ENCODE measurements at regions not wholly inside any gene's neighbourhood (a gene's known extent, or its start where the extent isn't known, plus 50 kb on each side); places are given as distances from the start of the nearest gene placed in this dataset.

GRCh38 chr16:52718046-52718445 is 171.1 kb upstream of the TOX3 start:
- no peaks in the 10 kb centered on the region for H3K9me3 ChIP-seq (ENCODE audit: insufficient read depth, low read length)
- H3K36me3 ChIP-seq (ENCODE audit: low read length) = no peaks in the 10 kb centered on the region
- H4K20me1 ChIP-seq (ENCODE audit: low read depth, low read length) = no peaks in the 10 kb centered on the region
- no peaks in the 10 kb centered on the region for H3K9me2 ChIP-seq (replicated peaks; ENCODE audit: insufficient read depth, low read length)
- H3F3A ChIP-seq (ENCODE audit: insufficient read depth) = no peaks in the 10 kb centered on the region
- no peaks in the 10 kb centered on the region for H3K27me3 ChIP-seq (ENCODE audit: low read length)
- H3K4me3 ChIP-seq (ENCODE audit: insufficient read depth, low read length, poor library complexity, severe bottlenecking) = no peak overlapping the region
- H3K79me2 ChIP-seq (ENCODE audit: insufficient read depth, low read length) = no peaks in the 10 kb centered on the region
- no peak overlapping the region for H3K4me2 ChIP-seq (ENCODE audit: low read depth, low read length, poor library complexity, severe bottlenecking)
- no peak overlapping the region for H2AFZ ChIP-seq (ENCODE audit: low read depth, low read length, severe bottlenecking)
- H3K27ac ChIP-seq (ENCODE audit: low read depth, low read length) = no peak overlapping the region
- no peak overlapping the region for H3K9ac ChIP-seq (ENCODE audit: low read length)
- no peak for TF ChIP-seq CTCF (IDR thresholded peaks at IDR 0.05; ENCODE audit: insufficient read depth, low read length, poor library complexity, severe bottlenecking)
- no peak for TF ChIP-seq EZH2phosphoT487 (conservative IDR thresholded peaks at IDR 0.05; ENCODE audit: low read length)

- Histone ChIP-seq H3K36me3 (ENCODE audit: low read length) (no peaks in the 10 kb centered on the region), H3K79me2 (ENCODE audit: insufficient read depth, low read length) (no peaks in the 10 kb centered on the region), H4K20me1 (ENCODE audit: low read depth, low read length) (no peaks in the 10 kb centered on the region), H3F3A (ENCODE audit: insufficient read depth) (no peaks in the 10 kb centered on the region), H3K9me2 (replicated peaks; ENCODE audit: insufficient read depth, low read length) (no peaks in the 10 kb centered on the region), H3K9ac (ENCODE audit: low read length) (no peak overlapping the region), H3K27me3 (ENCODE audit: low read length) (no peaks in the 10 kb centered on the region), H2AFZ (ENCODE audit: low read depth, low read length, severe bottlenecking) (no peak overlapping the region), H3K4me3 (ENCODE audit: insufficient read depth, low read length, poor library complexity, severe bottlenecking) (no peak overlapping the region), H3K27ac (ENCODE audit: low read depth, low read length) (no peak overlapping the region), H3K9me3 (ENCODE audit: insufficient read depth, low read length) (no peaks in the 10 kb centered on the region), H3K4me2 (ENCODE audit: low read depth, low read length, poor library complexity, severe bottlenecking) (no peak overlapping the region)
- TF ChIP-seq EZH2phosphoT487 (conservative IDR thresholded peaks at IDR 0.05; ENCODE audit: low read length) = no peak
Measured at GRCh38 chr16:52713740-52714139, 166.8 kb upstream of the TOX3 start.

- Histone ChIP-seq H3K36me3 (ENCODE audit: low read length) (no peaks in the 10 kb centered on the region), H2AFZ (ENCODE audit: low read depth, low read length, severe bottlenecking) (no peak overlapping the region)
Measured at GRCh38 chr16:52709306-52709705, 162.4 kb upstream of the TOX3 start.

GRCh38 chr16:52708476-52708875 is 161.5 kb upstream of the TOX3 start:
- Histone ChIP-seq H2AFZ (ENCODE audit: low read depth, low read length, severe bottlenecking) (no peak overlapping the region), H3F3A (ENCODE audit: insufficient read depth) (no peaks in the 10 kb centered on the region), H3K4me2 (ENCODE audit: low read depth, low read length, poor library complexity, severe bottlenecking) (no peak overlapping the region), H3K9me2 (replicated peaks; ENCODE audit: insufficient read depth, low read length) (no peaks in the 10 kb centered on the region), H3K27me3 (ENCODE audit: low read length) (no peaks in the 10 kb centered on the region), H3K9me3 (ENCODE audit: insufficient read depth, low read length) (no peaks in the 10 kb centered on the region), H4K20me1 (ENCODE audit: low read depth, low read length) (no peaks in the 10 kb centered on the region), H3K9ac (ENCODE audit: low read length) (no peak overlapping the region), H3K27ac (ENCODE audit: low read depth, low read length) (no peak overlapping the region), H3K36me3 (ENCODE audit: low read length) (no peaks in the 10 kb centered on the region), H3K4me3 (ENCODE audit: insufficient read depth, low read length, poor library complexity, severe bottlenecking) (no peak overlapping the region), H3K79me2 (ENCODE audit: insufficient read depth, low read length) (no peaks in the 10 kb centered on the region)
- no peak for TF ChIP-seq CTCF (IDR thresholded peaks at IDR 0.05; ENCODE audit: insufficient read depth, low read length, poor library complexity, severe bottlenecking)
- no peak for TF ChIP-seq EZH2phosphoT487 (conservative IDR thresholded peaks at IDR 0.05; ENCODE audit: low read length)

More at GRCh38 chr16:52709306-52709705, 162.4 kb upstream of the TOX3 start:
- H3K27ac ChIP-seq (ENCODE audit: low read depth, low read length) = no peak overlapping the region
- no peaks in the 10 kb centered on the region for H3K9me3 ChIP-seq (ENCODE audit: insufficient read depth, low read length)
- H3K79me2 ChIP-seq (ENCODE audit: insufficient read depth, low read length) = no peaks in the 10 kb centered on the region
- no peaks in the 10 kb centered on the region for H3K27me3 ChIP-seq (ENCODE audit: low read length)
- H4K20me1 ChIP-seq (ENCODE audit: low read depth, low read length) = no peaks in the 10 kb centered on the region
- H3K4me3 ChIP-seq (ENCODE audit: insufficient read depth, low read length, poor library complexity, severe bottlenecking) = no peak overlapping the region
- H3F3A ChIP-seq (ENCODE audit: insufficient read depth) = no peaks in the 10 kb centered on the region
- no peaks in the 10 kb centered on the region for H3K9me2 ChIP-seq (replicated peaks; ENCODE audit: insufficient read depth, low read length)
- TF ChIP-seq CTCF (IDR thresholded peaks at IDR 0.05; ENCODE audit: insufficient read depth, low read length, poor library complexity, severe bottlenecking) = no peak
- TF ChIP-seq EZH2phosphoT487 (conservative IDR thresholded peaks at IDR 0.05; ENCODE audit: low read length) = no peak
- no peak overlapping the region for H3K9ac ChIP-seq (ENCODE audit: low read length)
- no peak overlapping the region for H3K4me2 ChIP-seq (ENCODE audit: low read depth, low read length, poor library complexity, severe bottlenecking)

Data from SU-DHL-6 (cell line).